Liver (tissue), 8 donors: ENCODE measurements at regions not wholly inside any gene's neighbourhood (a gene's known extent, or its start where the extent isn't known, plus 50 kb on each side); places are given as distances from the start of the nearest gene placed in this dataset.

ENCODE experiments used
- DNase-seq: peaks from one replicate; pipeline ENCODE4 v3.0.0-alpha.2; 2017; ENCODE audit warnings: low spot score
- H3K27ac ChIP-seq, 2 donors: one replicate each; pipeline ENCODE4 v1.7.0; 2013; ENCODE audit warnings: inconsistent platforms in 2 of 2, low read length in 2 of 2, control low read depth in 1 of 2, low read depth in 1 of 2, mild to moderate bottlenecking in 1 of 2
- H3K27me3 ChIP-seq, 4 donors: one replicate each; pipeline versions ENCODE4 v1.6.1 to v1.7.0; 2013; ENCODE audit warnings: low read length in 3 of 4, inconsistent platforms in 1 of 4, mild to moderate bottlenecking in 1 of 4, moderate library complexity in 1 of 4; ENCODE audit not compliant: control insufficient read depth in 4 of 4, insufficient read depth in 4 of 4
- H3K36me3 ChIP-seq, 4 donors: one replicate each; pipeline versions ENCODE4 v1.6.1 to v1.7.0; 2013; ENCODE audit warnings: low read length in 3 of 4, mild to moderate bottlenecking in 3 of 4, low read depth in 1 of 4, moderate library complexity in 1 of 4; ENCODE audit not compliant: control insufficient read depth in 4 of 4, insufficient read depth in 3 of 4
- H3K4me1 ChIP-seq, 4 donors: one replicate each; pipeline versions ENCODE4 v1.6.1 to v1.7.0; 2013; ENCODE audit warnings: low read length in 3 of 4, mild to moderate bottlenecking in 3 of 4, moderate library complexity in 1 of 4; ENCODE audit not compliant: control insufficient read depth in 4 of 4, insufficient read depth in 4 of 4
- H3K4me3 ChIP-seq, 3 donors: one replicate each; pipeline versions ENCODE4 v1.6.1 to v1.7.0; 2013; ENCODE audit warnings: low read length in 3 of 3, control low read depth in 1 of 3, low read depth in 1 of 3, mild to moderate bottlenecking in 1 of 3
- H3K9ac ChIP-seq, 2 donors: one replicate each; pipeline ENCODE4 v1.7.0; 2013; ENCODE audit warnings: low read length in 2 of 2, mild to moderate bottlenecking in 2 of 2, moderate library complexity in 2 of 2, control low read depth in 1 of 2, low read depth in 1 of 2
- H3K9me3 ChIP-seq, 4 donors: one replicate each; pipeline versions ENCODE4 v1.6.1 to v1.7.0; 2013; ENCODE audit warnings: low read length in 3 of 4; ENCODE audit not compliant: control insufficient read depth in 4 of 4
- ATF3 ChIP-seq: IDR thresholded peaks from 2 replicates; pipeline ENCODE4 v1.6.1; 2016; ENCODE audit warnings: antibody characterized with exemption
- CTCF ChIP-seq: fragments of 150-350 bp; IDR thresholded peaks from 2 replicates; pipeline ENCODE4 v1.5.1; 2017; ENCODE audit warnings: improper control_type of control experiment, low read depth, low read length; ENCODE audit not compliant: missing input control
- EGR1 ChIP-seq, 2 donors: IDR thresholded peaks; 2 replicates each; pipeline ENCODE4 v1.6.1; 2016 to 2018; ENCODE audit warnings: antibody characterized with exemption in 2 of 2, low read depth in 2 of 2
- FOXA1 ChIP-seq: IDR thresholded peaks from 2 replicates; pipeline ENCODE4 v1.6.1; 2016; ENCODE audit warnings: antibody characterized with exemption
- FOXA2 ChIP-seq: IDR thresholded peaks from 2 replicates; pipeline ENCODE4 v1.6.1; 2016; ENCODE audit warnings: antibody characterized with exemption
- GABPA ChIP-seq, 2 donors: IDR thresholded peaks in 1 of 2; conservative IDR thresholded peaks in 1 of 2; 2 replicates each; pipeline ENCODE4 v1.6.1; 2016; ENCODE audit warnings: antibody characterized with exemption in 2 of 2, mild to moderate bottlenecking in 1 of 2, moderate library complexity in 1 of 2
- HNF4A ChIP-seq, 2 donors: conservative IDR thresholded peaks; 2 replicates each; pipeline ENCODE4 v1.6.1; 2016; ENCODE audit warnings: antibody characterized with exemption in 2 of 2, mild to moderate bottlenecking in 2 of 2
- HNF4G ChIP-seq: IDR thresholded peaks from 2 replicates; pipeline ENCODE4 v1.6.1; 2016; ENCODE audit warnings: antibody characterized with exemption
- JUND ChIP-seq, 2 donors: IDR thresholded peaks; 2 replicates each; pipeline ENCODE4 v1.6.1; 2016; ENCODE audit warnings: antibody characterized with exemption in 2 of 2
- MAX ChIP-seq: IDR thresholded peaks from 2 replicates; pipeline ENCODE4 v1.6.1; 2016; ENCODE audit warnings: antibody characterized with exemption
- NR2F2 ChIP-seq: IDR thresholded peaks from 2 replicates; pipeline ENCODE4 v1.6.1; 2016; ENCODE audit warnings: antibody characterized with exemption
- RAD21 ChIP-seq, 2 donors: IDR thresholded peaks; 2 replicates each; pipeline ENCODE4 v1.6.1; 2016; ENCODE audit warnings: antibody characterized with exemption in 2 of 2, mild to moderate bottlenecking in 2 of 2
- REST ChIP-seq: IDR thresholded peaks from 2 replicates; pipeline ENCODE4 v1.6.1; 2016; ENCODE audit warnings: antibody characterized with exemption, mild to moderate bottlenecking
- RXRA ChIP-seq, 2 donors: IDR thresholded peaks; 2 replicates each; pipeline ENCODE4 v1.6.1; 2017 to 2018; ENCODE audit warnings: antibody characterized with exemption in 2 of 2, mild to moderate bottlenecking in 1 of 2
- SP1 ChIP-seq: IDR thresholded peaks from 2 replicates; pipeline ENCODE4 v1.6.1; 2018; ENCODE audit warnings: antibody characterized with exemption, mild to moderate bottlenecking
- TAF1 ChIP-seq: conservative IDR thresholded peaks from 2 replicates; pipeline ENCODE4 v1.6.1; 2016; ENCODE audit warnings: antibody characterized with exemption, mild to moderate bottlenecking
- YY1 ChIP-seq: IDR thresholded peaks from 2 replicates; pipeline ENCODE4 v1.6.1; 2016; ENCODE audit warnings: antibody characterized with exemption, mild to moderate bottlenecking
- ZBTB33 ChIP-seq: IDR thresholded peaks from 2 replicates; pipeline ENCODE4 v1.6.1; 2016; ENCODE audit warnings: antibody characterized with exemption
- WGBS: extraction: QIAGEN DNeasy Blood & Tissue Kit; methylation state at CpG from one replicate; pipeline ENCODE4 v1.1.7; 2013; 5-methylcytosine and 5-hydroxymethylcytosine counted together
- donor health status: healthy.
- donor health status: healthy.
- donor health status: healthy.
- donor health status: healthy.
- donor health status: healthy.

GRCh38 chr15:39270934-39271333 is 309.9 kb upstream of the THBS1 start:
- no peaks in the 10 kb centered on the region for H3K36me3 ChIP-seq
- H3K27ac ChIP-seq = no peak overlapping the region
- peaks cover 1 to 21% (median 12%) of the 10 kb centered on the region in 4 donors for H3K4me1 ChIP-seq
- no peak overlapping the region for H3K4me3 ChIP-seq
- DNase-seq = no peak
- TF ChIP-seq SP1 = no peak
- TF ChIP-seq TAF1 = no peak
- TF ChIP-seq FOXA2 = no peak
- TF ChIP-seq RXRA (IDR thresholded peaks at IDR 0.05) = no peak
- TF ChIP-seq ATF3 = no peak
- no peak for TF ChIP-seq REST
- TF ChIP-seq FOXA1 = no peak
- TF ChIP-seq ZBTB33 = no peak
- no peak for TF ChIP-seq HNF4A (conservative IDR thresholded peaks at IDR 0.05)
- TF ChIP-seq MAX = no peak
- no peak for TF ChIP-seq CTCF
- TF ChIP-seq RAD21 (IDR thresholded peaks at IDR 0.05) = no peak
- no peak for TF ChIP-seq JUND (IDR thresholded peaks at IDR 0.05)
- TF ChIP-seq HNF4G = no peak
- TF ChIP-seq YY1 = no peak
- TF ChIP-seq EGR1 (IDR thresholded peaks at IDR 0.05; ENCODE audit: low read depth in 2 of 2) = no peak
- no peak for TF ChIP-seq NR2F2
- TF ChIP-seq GABPA (IDR thresholded peaks at IDR 0.05 in 1 of 2, conservative IDR thresholded peaks at IDR 0.05 in 1 of 2) = no peak
- WGBS = 97% methylated on average over 7 of the region's 7 CpGs
- no peaks in the 10 kb centered on the region for H3K9me3 ChIP-seq
- H3K9ac ChIP-seq = no peak overlapping the region
- no peaks in the 10 kb centered on the region for H3K27me3 ChIP-seq

GRCh38 chr15:39272901-39273300 is 308.0 kb upstream of the THBS1 start:
- DNase-seq = no peak
- no peaks in the 10 kb centered on the region for H3K27me3 ChIP-seq
- H3K4me1 ChIP-seq = peaks cover 1 to 21% (median 10%) of the 10 kb centered on the region in 4 donors
- H3K36me3 ChIP-seq = no peaks in the 10 kb centered on the region
- H3K9ac ChIP-seq = no peak overlapping the region
- 96% methylated on average over 2 of the region's 2 CpGs for WGBS
- no peak overlapping the region for H3K27ac ChIP-seq
- H3K9me3 ChIP-seq = no peaks in the 10 kb centered on the region
- H3K4me3 ChIP-seq = no peak overlapping the region
- TF ChIP-seq REST (no peak), MAX (no peak), JUND (IDR thresholded peaks at IDR 0.05) (no peak), GABPA (IDR thresholded peaks at IDR 0.05 in 1 of 2, conservative IDR thresholded peaks at IDR 0.05 in 1 of 2) (no peak), NR2F2 (no peak), RXRA (IDR thresholded peaks at IDR 0.05) (no peak), EGR1 (IDR thresholded peaks at IDR 0.05; ENCODE audit: low read depth in 2 of 2) (no peak), ATF3 (no peak), ZBTB33 (no peak), SP1 (no peak), HNF4G (no peak), FOXA2 (no peak)
